PC-3 (cell line): ENCODE measurements at regions not wholly inside any gene's neighbourhood (a gene's known extent, or its start where the extent isn't known, plus 50 kb on each side); places are given as distances from the start of the nearest gene placed in this dataset.

Source experiments
- CTCF ChIP-seq: fragments of 300-600 bp; sonication (generic); conservative IDR thresholded peaks from 2 replicates; pipeline ENCODE4 v1.5.1; 2017; ENCODE audit warnings: antibody characterized with exemption, low read depth, mild to moderate bottlenecking, low read length
- EZH2 ChIP-seq: fragments of 300-600 bp; sonication (generic); IDR thresholded peaks from one replicate; pipeline ENCODE4 v1.6.1; 2017; ENCODE audit warnings: antibody characterized with exemption, mild to moderate bottlenecking, low read length; ENCODE audit not compliant: unreplicated experiment

GRCh38 chr12:131386781-131387180 lies 324.1 kb upstream of the SFSWAP start:
- no peak for TF ChIP-seq CTCF
- TF ChIP-seq EZH2 = no peak
